Subcutaneous abdominal adipose tissue (tissue), 5 donors: ENCODE measurements at regions not wholly inside any gene's neighbourhood (a gene's known extent, or its start where the extent isn't known, plus 50 kb on each side); places are given as distances from the start of the nearest gene placed in this dataset.

Experiments used
- H3K27ac ChIP-seq: one replicate; pipeline ENCODE4 v1.7.0; 2013; ENCODE audit warnings: low read depth, mild to moderate bottlenecking, inconsistent platforms, low read length, moderate library complexity
- H3K27me3 ChIP-seq, 5 donors: one replicate each; pipeline ENCODE4 v1.7.0; 2013; ENCODE audit warnings: low read length in 5 of 5, inconsistent platforms in 1 of 5; ENCODE audit not compliant: control insufficient read depth in 5 of 5, insufficient read depth in 4 of 5
- H3K36me3 ChIP-seq, 5 donors: one replicate each; pipeline ENCODE4 v1.7.0; 2013; ENCODE audit warnings: low read length in 5 of 5; ENCODE audit not compliant: control insufficient read depth in 5 of 5, insufficient read depth in 5 of 5
- H3K4me1 ChIP-seq, 5 donors: one replicate each; pipeline ENCODE4 v1.7.0; 2013; ENCODE audit warnings: low read length in 5 of 5, mild to moderate bottlenecking in 3 of 5, moderate library complexity in 1 of 5; ENCODE audit not compliant: control insufficient read depth in 5 of 5, insufficient read depth in 5 of 5
- H3K4me3 ChIP-seq, 5 donors: one replicate each; pipeline ENCODE4 v1.7.0; 2013; ENCODE audit warnings: low read length in 5 of 5, low read depth in 1 of 5
- H3K9ac ChIP-seq, 5 donors: one replicate each; pipeline ENCODE4 v1.7.0; 2013; ENCODE audit warnings: low read length in 5 of 5, mild to moderate bottlenecking in 4 of 5, moderate library complexity in 3 of 5
- H3K9me3 ChIP-seq, 5 donors: one replicate each; pipeline ENCODE4 v1.7.0; 2013; ENCODE audit warnings: low read length in 5 of 5; ENCODE audit not compliant: control insufficient read depth in 5 of 5
- donor health status: healthy.
- donor health status: healthy.
- donor health status: healthy.
- donor health status: healthy.
- donor health status: healthy.

DNA sequence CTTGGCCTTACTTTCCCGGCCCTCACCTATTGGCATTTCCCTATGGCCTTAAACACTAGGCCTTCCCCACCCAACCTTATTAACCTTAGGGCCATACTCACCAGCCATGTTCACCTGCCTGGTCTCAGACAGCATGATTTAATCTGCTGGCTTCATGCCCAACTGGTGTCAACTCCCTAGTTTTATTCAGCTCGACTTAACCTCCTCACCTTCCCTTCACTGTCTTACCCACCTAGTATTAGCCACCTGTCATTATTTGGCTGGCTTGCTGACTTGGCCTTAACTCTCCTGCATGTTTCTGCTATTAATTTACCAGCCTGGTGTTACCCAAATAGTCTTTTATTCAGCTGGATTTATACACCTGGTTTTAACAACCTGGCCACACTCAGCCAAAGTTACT is 136.0 kb upstream of the ZSWIM2 start:
- Histone ChIP-seq H3K36me3 (no peaks in the 10 kb centered on the region), H3K27me3 (no peaks in the 10 kb centered on the region), H3K4me3 (no peak overlapping the region), H3K9ac (no peak overlapping the region), H3K27ac (no peak overlapping the region), H3K4me1 (no peaks in the 10 kb centered on the region), H3K9me3 (peaks cover 0 to under 1% (median 0%) of the 10 kb centered on the region in 5 donors)

DNA sequence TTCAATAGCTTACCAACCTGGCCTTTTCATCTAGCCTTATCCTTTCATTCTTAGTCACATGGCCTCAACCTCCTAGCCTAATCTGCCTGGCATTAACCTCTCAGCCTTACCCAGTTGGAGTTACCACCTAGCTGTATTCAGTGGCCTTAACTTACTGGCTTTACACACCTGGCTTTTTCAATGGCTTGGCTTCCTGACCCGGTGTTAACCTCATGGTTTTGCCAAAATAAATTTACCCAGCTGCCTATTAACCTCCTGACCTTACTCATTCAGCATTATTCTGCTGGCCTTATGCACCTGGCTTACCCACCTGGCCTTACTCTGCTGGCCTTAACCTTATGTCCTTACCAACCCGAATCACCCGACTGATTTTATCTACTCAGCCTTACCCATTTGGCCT is 135.5 kb upstream of the ZSWIM2 start:
- H3K9ac ChIP-seq: no peak overlapping the region
- no peaks in the 10 kb centered on the region for H3K36me3 ChIP-seq
- H3K27me3 ChIP-seq: no peaks in the 10 kb centered on the region

DNA sequence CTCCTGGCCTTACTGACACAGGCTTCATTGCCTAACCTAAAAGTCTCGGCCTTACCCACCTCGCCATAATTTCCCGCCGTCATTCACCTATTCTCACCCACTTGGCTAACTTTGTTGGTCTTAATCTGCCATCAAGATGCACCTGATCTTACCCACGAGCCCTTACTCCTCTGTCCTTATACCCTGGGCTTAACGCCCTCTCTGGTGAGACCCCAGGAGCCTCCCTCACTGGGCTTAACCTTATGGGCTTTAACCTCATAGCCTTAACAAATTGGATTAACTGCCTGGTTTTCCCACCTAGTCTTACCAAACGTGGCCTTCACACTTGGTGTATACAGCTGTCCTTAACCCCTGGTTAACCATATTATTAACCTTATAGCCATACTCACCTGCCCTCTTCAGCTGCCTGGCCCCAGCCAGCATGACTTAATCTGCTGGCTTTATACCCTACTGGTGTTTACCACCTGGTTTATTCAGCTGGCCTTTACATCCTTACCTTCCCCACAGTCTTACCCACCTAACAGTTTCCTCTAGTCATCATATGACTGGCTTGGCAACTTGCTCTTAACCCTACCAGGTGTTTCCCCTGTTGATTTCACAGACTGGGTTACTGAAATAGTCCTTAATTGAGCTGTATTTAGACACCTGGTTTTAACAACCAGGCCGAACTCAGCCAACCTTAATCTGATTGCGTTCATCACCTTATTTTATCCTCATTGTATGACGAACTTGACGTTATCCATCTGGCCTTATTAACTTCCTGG is 132.0 kb upstream of the ZSWIM2 start:
- Histone ChIP-seq H3K9me3 (no peaks in the 10 kb centered on the region), H3K4me1 (no peaks in the 10 kb centered on the region), H3K27me3 (no peaks in the 10 kb centered on the region), H3K9ac (no peak overlapping the region), H3K27ac (no peak overlapping the region), H3K36me3 (no peaks in the 10 kb centered on the region), H3K4me3 (no peak overlapping the region)

More for the DNA sequence above, 135.5 kb upstream of the ZSWIM2 start:
- no peaks in the 10 kb centered on the region for H3K9me3 ChIP-seq
- H3K4me1 ChIP-seq: no peaks in the 10 kb centered on the region
- no peak overlapping the region for H3K27ac ChIP-seq
- no peak overlapping the region for H3K4me3 ChIP-seq

DNA sequence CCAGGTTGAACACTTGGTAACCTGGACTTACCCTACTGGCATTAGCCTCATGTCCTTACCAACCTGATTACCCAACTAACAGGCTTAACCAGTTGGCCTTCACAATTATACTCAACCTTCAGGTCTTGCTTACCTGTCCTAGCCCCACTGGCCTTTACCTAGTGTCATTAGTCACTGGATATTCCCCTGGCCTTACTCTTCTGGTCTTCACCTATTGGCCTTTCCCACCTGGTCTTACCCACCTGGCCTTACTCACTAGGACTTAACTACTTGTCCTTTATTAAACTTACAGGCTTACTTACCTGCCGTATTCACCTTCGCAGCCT is 131.1 kb upstream of the ZSWIM2 start:
- Histone ChIP-seq H3K27me3 (no peaks in the 10 kb centered on the region), H3K36me3 (no peaks in the 10 kb centered on the region), H3K9ac (no peak overlapping the region), H3K4me3 (no peak overlapping the region), H3K27ac (no peak overlapping the region), H3K4me1 (no peaks in the 10 kb centered on the region), H3K9me3 (no peaks in the 10 kb centered on the region)

DNA sequence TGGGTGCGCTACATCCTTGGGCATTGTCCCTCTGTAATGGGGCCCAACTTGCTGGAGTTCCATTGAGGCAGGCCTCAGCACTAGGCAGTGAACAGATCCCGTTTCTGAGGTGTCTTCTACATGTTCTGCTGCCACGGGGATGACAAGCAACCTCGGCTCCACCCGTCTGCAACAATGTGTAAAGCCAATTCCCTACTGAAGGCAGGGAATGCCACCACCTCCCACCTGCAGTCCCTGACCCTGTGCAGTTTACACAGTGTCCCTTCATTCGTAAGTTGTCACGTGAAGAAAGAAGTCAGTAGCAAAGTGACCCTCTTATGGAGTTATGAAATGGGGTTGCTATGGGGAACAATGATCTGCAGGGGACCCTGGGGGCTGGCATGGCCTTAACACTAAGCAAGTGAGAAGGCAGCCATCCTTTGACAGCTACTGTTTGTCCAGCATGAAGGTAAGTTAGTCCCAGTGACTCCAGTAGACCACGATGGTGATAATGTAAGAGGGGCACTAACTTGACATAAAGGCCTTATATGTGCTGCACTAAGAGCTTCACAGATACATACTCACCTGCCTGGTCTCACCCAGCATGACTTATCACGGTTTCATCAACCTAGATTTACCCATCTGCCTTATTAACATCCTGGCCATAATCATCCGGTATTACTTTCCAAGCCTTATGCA is 130.6 kb upstream of the ZSWIM2 start:
- H3K4me3 ChIP-seq: no peak overlapping the region
- no peaks in the 10 kb centered on the region for H3K4me1 ChIP-seq
- no peak overlapping the region for H3K9ac ChIP-seq
- no peaks in the 10 kb centered on the region for H3K27me3 ChIP-seq
- H3K36me3 ChIP-seq: no peaks in the 10 kb centered on the region
- H3K27ac ChIP-seq: no peak overlapping the region
- H3K9me3 ChIP-seq: no peaks in the 10 kb centered on the region

DNA sequence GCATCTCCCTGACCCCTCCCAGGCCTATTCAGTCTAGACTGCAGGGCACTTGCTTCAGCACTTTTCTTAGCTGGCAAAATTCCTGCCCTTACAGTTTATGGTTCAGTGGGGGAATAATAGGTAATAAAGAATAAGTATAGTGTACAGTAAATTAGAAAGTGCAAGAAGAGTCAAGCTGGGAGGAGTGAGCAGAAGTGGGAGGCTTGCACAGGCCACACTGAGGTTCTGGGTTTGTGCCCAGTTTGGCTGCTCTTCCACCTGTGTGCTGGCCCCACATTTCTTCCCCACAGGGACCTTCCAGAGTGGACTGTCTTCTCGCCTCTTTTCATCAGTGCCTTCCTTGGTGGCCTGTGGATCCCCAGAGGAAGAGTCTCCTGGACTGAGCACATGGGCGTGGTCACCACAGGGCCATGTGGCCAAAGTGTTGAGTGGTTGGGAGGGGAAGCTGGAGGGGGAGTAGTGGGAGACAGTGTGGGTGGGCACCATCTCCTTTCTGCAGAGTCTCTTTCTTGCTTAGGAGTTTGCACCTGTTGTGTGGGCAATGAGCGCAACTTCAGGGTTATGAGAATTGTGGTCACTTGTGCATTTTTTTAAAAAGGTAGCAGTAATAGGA is 128.6 kb upstream of the ZSWIM2 start:
- no peak overlapping the region for H3K4me3 ChIP-seq
- no peak overlapping the region for H3K9ac ChIP-seq
- no peaks in the 10 kb centered on the region for H3K9me3 ChIP-seq
- no peaks in the 10 kb centered on the region for H3K4me1 ChIP-seq
- H3K36me3 ChIP-seq: no peaks in the 10 kb centered on the region
- no peaks in the 10 kb centered on the region for H3K27me3 ChIP-seq
- H3K27ac ChIP-seq: no peak overlapping the region

DNA sequence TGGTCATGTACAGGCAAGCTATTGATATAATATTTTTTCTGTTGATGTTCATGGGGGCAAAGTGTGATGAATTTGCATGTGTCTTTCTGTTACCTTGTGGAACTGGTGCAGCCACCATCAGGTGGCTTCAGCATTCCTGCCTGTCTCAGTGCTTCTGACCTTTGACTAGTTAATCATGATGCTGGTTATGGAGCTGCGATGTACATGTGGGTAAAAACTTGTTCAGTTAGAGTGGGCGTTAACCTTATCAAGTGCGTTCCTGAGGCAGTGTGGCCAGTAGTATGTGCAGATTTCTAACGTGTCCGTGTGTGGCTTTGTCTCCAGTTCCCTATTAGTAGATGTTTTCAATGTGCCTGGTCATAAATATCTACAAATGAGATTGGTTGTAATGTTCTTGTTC is 127.4 kb upstream of the ZSWIM2 start:
- H3K27ac ChIP-seq: no peak overlapping the region
- H3K4me3 ChIP-seq: no peak overlapping the region
- H3K9ac ChIP-seq: no peak overlapping the region
- H3K36me3 ChIP-seq: no peaks in the 10 kb centered on the region
- H3K9me3 ChIP-seq: no peaks in the 10 kb centered on the region
- no peaks in the 10 kb centered on the region for H3K27me3 ChIP-seq
- H3K4me1 ChIP-seq: no peaks in the 10 kb centered on the region

DNA sequence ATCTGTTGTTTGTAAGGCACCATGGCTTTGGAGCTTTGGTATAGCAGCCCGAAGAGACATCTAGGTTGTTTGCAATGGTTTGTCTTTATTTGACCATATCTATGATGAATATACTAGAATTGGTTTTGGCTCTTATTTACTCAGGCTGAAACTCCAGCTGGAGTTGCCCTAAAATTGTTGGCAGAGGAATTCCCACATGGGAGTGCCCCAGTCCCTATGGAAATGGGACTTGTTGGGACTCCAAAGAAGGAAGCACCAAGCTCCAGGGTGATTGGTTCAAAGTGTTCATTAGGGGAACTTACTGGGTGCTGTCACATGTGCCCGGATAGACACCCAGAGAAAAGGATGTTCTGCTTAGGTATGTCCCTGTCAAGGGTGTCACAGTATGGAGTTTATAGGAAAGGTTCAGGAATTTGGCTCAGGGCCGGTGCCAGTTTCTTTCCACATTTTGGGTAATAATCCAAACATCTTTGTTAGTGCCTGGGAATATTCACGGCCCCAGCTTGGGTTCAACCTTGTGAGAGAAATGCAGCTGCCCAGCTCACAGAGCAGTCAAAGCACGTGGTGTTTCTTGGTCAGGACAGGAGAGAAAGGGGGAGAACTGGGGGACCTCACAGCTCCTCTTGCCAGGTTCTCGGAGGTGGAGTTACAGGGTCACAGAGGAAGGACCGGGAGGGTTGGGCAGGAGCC is 123.5 kb upstream of the ZSWIM2 start:
- no peaks in the 10 kb centered on the region for H3K9me3 ChIP-seq
- H3K27me3 ChIP-seq: no peaks in the 10 kb centered on the region
- no peak overlapping the region for H3K4me3 ChIP-seq
- H3K36me3 ChIP-seq: no peaks in the 10 kb centered on the region
- no peak overlapping the region for H3K27ac ChIP-seq
- H3K9ac ChIP-seq: no peak overlapping the region
- H3K4me1 ChIP-seq: no peaks in the 10 kb centered on the region

DNA sequence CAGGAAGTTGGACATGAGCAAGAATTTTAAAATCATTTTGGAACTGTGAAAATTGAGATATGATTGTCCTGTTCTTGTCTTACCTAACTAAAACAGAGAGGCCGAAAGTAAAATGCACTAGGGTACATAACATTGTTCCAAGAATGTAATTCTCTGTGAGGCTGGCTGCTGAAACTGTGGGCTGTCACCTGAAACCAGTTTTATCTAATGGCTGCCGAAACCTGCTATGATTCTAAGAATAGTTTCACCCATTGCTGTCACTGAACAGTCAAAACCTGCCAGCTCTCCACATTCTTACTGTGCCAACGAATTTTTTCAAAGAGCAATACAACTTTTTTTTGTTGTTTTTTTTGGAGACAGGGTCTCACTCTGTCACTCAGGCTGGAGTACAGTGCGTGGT is 119.3 kb upstream of the ZSWIM2 start:
- Histone ChIP-seq H3K4me1 (no peaks in the 10 kb centered on the region), H3K36me3 (no peaks in the 10 kb centered on the region), H3K4me3 (no peak overlapping the region), H3K27me3 (no peaks in the 10 kb centered on the region), H3K27ac (no peak overlapping the region), H3K9me3 (no peaks in the 10 kb centered on the region), H3K9ac (no peak overlapping the region)

DNA sequence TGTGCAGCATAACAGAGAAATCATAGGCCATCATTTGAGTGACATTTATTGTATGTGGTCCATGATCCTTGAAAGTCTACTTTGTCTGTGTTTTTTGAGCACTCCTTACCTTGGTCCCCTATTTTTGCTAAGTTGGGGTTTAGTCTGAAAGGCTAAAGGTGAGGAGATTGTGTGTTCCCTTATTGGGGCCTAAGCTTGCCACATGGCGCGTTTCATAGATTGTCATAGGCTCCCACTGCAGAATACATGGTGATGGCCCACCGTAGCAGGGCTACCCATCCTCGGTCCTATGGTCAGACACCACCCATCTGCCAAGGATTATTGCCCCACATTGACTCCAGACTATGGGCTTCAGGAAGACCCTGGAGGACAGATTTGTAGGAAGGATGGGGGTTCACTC is 117.0 kb upstream of the ZSWIM2 start:
- H3K27me3 ChIP-seq: no peaks in the 10 kb centered on the region
- H3K9me3 ChIP-seq: no peaks in the 10 kb centered on the region
- H3K36me3 ChIP-seq: no peaks in the 10 kb centered on the region
- H3K4me3 ChIP-seq: no peak overlapping the region
- no peak overlapping the region for H3K27ac ChIP-seq
- no peak overlapping the region for H3K9ac ChIP-seq
- H3K4me1 ChIP-seq: no peaks in the 10 kb centered on the region
